ENCODE measurements at regions not wholly inside any gene's neighbourhood (a gene's known extent, or its start where the extent isn't known, plus 50 kb on each side); places are given as distances from the start of the nearest gene placed in this dataset.

- TF ChIP-seq GATA2 (IDR thresholded peaks at IDR 0.05; ENCODE audit: low read depth, low read length), result no peak
Measured at GRCh38 chr2:156769802-156770201, 333.6 kb downstream of the GPD2 start.

- no peak for TF ChIP-seq GATA3 (IDR thresholded peaks at IDR 0.05; ENCODE audit: low read depth, low read length)
- TF ChIP-seq GATA2 (IDR thresholded peaks at IDR 0.05; ENCODE audit: low read depth, low read length), result no peak
Measured at GRCh38 chr2:156778916-156779315, 342.7 kb downstream of the GPD2 start.

- no peak for TF ChIP-seq GATA2 (IDR thresholded peaks at IDR 0.05; ENCODE audit: low read depth, low read length)
- TF ChIP-seq GATA3 (IDR thresholded peaks at IDR 0.05; ENCODE audit: low read depth, low read length), result no peak
Measured at GRCh38 chr2:156779416-156780120, 343.4 kb downstream of the GPD2 start.

DNA sequence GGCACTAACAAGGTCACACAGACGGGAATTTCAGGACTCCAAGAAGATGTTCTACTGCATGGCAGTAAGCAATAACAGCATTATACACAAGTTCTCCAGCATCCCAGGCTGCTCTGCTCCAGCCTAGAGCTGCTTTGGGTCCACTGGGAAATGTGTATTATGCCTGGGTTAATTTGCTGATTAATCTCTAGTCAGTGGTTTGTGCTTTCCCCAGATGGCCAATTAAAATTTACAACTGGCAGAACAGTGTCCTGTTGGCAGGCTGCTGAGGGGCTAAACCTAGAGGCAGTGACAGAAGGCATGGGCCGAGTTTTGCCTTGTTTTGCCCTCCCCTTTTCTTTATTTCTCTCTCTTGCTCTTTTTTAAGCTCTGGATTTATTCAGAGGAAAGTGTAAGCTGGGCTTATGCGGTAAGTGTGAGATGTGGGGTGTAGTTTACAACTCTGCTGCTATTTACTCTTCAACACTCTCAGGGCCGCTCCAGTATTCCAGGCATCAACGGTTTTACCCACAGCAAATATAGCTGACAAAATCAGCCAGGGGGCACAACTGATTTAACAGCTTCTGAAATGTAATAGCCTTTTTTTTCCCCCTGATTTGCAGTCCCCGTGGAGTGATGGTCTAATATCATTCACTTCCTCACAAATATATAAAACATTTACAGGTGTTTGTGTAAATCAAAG lies 348.0 kb downstream of the GPD2 start:
- TF ChIP-seq GATA3 (IDR thresholded peaks at IDR 0.05; ENCODE audit: low read depth, low read length), result no peak
- TF ChIP-seq GATA2 (IDR thresholded peaks at IDR 0.05; ENCODE audit: low read depth, low read length), result no peak

DNA sequence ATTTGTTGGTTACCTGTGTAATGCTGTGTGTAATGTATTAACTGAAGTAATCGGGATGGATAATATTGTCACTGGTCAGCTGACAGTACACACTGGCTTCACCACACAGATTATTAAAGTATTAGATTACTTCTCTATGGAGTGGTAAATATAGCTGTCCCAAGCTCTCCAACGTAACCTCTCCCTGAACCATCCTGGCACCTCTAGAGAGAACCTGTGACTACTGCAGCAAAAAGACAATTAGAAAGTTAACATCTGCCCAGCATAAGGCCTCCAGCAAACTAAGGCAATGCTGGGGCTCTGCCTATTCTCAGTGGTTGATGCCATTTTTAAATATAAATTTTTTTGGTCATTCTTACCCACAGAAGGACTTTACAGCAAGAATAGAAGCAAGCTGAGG lies 351.3 kb downstream of the GPD2 start:
- TF ChIP-seq GATA3 (IDR thresholded peaks at IDR 0.05; ENCODE audit: low read depth, low read length), result no peak
- no peak for TF ChIP-seq GATA2 (IDR thresholded peaks at IDR 0.05; ENCODE audit: low read depth, low read length)

DNA sequence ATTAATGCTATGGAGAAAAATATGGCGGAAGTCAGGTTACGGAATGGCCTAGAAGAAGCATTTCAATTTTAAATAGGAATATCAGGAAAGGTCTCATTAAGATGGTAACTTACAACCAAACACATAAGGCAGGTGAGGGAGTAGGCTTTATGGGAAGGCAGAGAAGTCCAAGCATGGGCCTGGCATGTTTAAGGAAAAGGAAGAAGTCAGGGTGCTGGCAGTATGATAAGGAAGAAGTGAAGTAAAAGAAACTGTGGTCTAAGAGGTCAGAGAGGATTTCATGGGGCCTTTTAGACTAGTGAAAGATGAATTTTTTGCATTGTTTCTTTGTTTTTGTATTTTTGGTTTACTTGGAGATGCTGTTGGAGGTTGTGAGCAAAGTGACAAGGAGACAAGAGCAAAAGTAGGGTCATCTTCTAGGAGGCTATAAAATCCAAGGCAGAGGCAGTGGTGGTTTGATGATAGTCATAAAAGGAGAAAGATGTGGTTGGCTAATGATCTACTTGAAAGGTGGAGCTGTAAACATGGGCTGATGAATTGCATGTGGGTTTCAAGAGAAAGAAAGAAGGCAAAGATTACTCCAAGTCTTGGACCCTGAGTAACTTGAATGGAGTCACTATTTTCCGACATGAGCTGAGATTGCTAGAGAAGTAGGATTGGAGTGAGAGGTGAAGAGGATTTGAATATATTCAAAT lies 354.3 kb downstream of the GPD2 start:
- TF ChIP-seq GATA2 (IDR thresholded peaks at IDR 0.05; ENCODE audit: low read depth, low read length), result no peak
- TF ChIP-seq GATA3 (IDR thresholded peaks at IDR 0.05; ENCODE audit: low read depth, low read length), result no peak

GRCh38 chr2:156792242-156792840 lies 356.2 kb downstream of the GPD2 start:
- TF ChIP-seq GATA2 (IDR thresholded peaks at IDR 0.05; ENCODE audit: low read depth, low read length) (no peak), GATA3 (IDR thresholded peaks at IDR 0.05; ENCODE audit: low read depth, low read length) (no peak)

DNA sequence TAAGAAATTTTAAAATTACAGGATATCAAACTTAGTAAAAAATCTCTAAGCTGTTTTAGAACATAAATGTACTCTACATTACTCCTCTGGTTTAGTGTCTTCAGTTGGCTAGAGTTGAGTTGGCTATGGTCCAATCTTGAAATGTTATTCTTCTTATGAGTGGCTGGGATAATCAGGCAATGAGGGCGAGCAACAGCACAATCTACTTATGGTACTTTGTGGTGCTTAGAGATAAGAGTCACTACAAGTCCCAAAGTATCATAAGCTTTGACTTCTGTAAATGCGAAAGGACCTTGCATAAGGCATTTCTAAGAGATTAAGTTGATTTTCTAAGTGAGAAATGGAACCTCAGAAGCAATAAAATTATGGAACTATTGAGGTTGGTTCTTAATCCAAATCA lies 361.7 kb downstream of the GPD2 start:
- TF ChIP-seq GATA3 (IDR thresholded peaks at IDR 0.05; ENCODE audit: low read depth, low read length) (no peak), GATA2 (IDR thresholded peaks at IDR 0.05; ENCODE audit: low read depth, low read length) (no peak)

DNA sequence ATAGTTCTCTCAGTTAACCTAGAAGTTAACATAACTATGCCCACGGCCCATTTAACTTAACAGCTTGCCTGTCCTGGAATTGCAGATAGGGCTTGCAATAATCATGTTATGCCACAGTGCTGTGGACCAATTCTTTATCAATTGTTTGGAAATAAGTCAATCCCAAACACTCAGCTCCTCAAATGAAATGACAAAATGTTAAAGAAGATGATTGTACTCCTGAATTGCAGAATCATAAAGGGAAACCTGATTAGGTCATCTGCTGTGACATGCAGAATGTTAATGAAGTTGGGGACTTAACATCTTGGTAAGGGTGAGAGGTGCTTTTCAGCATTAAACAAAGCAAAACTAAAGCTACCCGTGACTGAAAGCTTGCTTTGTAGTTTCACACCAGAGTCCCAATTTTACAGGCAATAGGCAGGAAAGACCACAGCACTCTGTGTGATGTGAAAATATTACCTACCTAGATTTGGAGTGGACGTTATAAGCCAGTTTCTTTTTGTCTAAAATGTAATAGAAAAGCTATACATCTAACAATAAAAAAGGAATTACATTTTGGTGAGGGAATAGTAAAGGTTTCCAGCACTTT lies 364.0 kb downstream of the GPD2 start:
- no peak for TF ChIP-seq GATA3 (IDR thresholded peaks at IDR 0.05; ENCODE audit: low read depth, low read length)
- no peak for TF ChIP-seq GATA2 (IDR thresholded peaks at IDR 0.05; ENCODE audit: low read depth, low read length)

DNA sequence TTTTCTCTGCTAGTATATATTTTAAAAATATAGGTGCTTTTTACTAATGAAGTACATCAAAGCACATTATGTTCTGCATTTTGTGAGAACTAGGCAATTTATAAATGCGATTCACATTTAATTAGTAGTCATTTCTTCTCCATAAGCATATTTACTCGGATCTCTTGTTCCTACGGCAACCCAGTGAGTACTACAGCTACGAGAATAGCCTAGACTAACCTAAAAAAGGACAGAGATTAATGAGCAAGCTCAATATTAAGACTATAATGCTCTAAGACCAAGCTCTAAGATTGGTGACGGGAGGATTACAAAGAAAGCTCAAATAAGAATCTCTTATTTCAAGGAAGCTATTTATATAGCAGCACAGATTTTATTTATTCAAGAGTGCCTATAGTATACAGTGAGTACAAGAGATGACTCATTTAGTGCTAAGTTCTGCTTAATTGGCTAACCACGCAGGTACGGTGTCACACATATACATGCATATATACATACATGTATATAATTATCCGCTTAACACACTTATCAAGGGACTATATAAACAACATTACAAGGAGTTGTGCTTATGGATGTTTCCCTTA lies 364.7 kb downstream of the GPD2 start:
- TF ChIP-seq GATA2 (IDR thresholded peaks at IDR 0.05; ENCODE audit: low read depth, low read length), result no peak
- TF ChIP-seq GATA3 (IDR thresholded peaks at IDR 0.05; ENCODE audit: low read depth, low read length), result no peak

- TF ChIP-seq GATA2 (IDR thresholded peaks at IDR 0.05; ENCODE audit: low read depth, low read length) (peak; percentile 56; the same call in 1 of the 2 replicates), GATA3 (IDR thresholded peaks at IDR 0.05; ENCODE audit: low read depth, low read length) (no peak)
Measured at GRCh38 chr2:156803243-156803642, 367.1 kb downstream of the GPD2 start.

DNA sequence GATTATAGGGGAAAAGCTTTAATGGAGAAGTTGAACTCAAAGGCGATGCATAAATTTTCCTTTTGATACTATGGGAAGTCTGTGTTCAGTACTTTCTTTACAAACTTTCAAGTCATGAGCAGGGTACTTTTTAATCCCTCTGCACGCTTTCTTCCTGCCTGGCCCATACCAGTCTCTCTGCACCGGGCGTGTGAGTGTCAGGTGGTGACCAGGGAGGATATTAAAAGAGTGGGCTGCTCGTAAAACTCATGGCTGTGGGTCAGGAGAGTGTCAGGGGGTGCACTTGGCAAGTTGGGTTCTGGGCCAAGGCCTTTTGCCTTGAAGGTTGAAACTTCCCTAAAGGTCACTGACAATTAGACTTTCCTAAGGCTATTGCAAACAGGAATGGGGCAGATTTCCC lies 367.8 kb downstream of the GPD2 start:
- TF ChIP-seq GATA3 (IDR thresholded peaks at IDR 0.05; ENCODE audit: low read depth, low read length), result no peak
- TF ChIP-seq GATA2 (IDR thresholded peaks at IDR 0.05; ENCODE audit: low read depth, low read length), result no peak

DNA sequence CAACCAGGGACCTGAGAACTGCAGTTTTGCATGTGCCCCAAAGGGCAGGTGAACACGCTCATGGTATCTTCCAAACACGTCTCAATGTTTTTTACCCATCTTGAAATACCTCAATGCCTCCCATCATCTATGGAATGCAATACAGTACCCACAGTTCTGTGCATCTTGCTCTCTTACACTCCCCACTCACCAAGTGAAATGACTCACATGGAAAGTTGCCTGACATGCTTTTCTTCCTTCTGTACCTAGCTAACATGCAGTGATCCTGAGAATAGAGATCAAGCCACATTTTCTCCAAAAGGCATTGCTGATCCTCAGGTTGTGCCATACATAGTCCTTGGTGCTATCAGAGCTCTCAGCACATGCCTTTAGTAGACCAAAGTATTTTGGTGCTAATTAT lies 373.9 kb downstream of the GPD2 start:
- TF ChIP-seq GATA2 (IDR thresholded peaks at IDR 0.05; ENCODE audit: low read depth, low read length), result no peak
- no peak for TF ChIP-seq GATA3 (IDR thresholded peaks at IDR 0.05; ENCODE audit: low read depth, low read length)

GRCh38 chr2:156812496-156812895 lies 376.3 kb downstream of the GPD2 start:
- no peak for TF ChIP-seq GATA2 (IDR thresholded peaks at IDR 0.05; ENCODE audit: low read depth, low read length)
- no peak for TF ChIP-seq GATA3 (IDR thresholded peaks at IDR 0.05; ENCODE audit: low read depth, low read length)
